Peyer's patch (tissue), 4 donors: ENCODE measurements at regions not wholly inside any gene's neighbourhood (a gene's known extent, or its start where the extent isn't known, plus 50 kb on each side); places are given as distances from the start of the nearest gene placed in this dataset.

Experiments
- DNase-seq, 3 donors: peaks; one replicate each; pipeline ENCODE4 v3.0.0-alpha.2; 2017 to 2019
- H3K27ac ChIP-seq, 4 donors: fragments of 200-600 bp; sonication (generic); one replicate each; pipeline ENCODE4 v1.5.1; 2016 to 2019
- H3K27me3 ChIP-seq, 2 donors: fragments of 200-600 bp; sonication (generic); one replicate each; pipeline ENCODE4 v1.5.1; 2019
- H3K36me3 ChIP-seq, 3 donors: fragments of 200-600 bp; sonication (generic); one replicate each; pipeline ENCODE4 v1.5.1; 2016 to 2019
- H3K4me1 ChIP-seq, 4 donors: fragments of 200-600 bp; sonication (generic); one replicate each; pipeline ENCODE4 v1.5.1; 2016 to 2019
- H3K4me3 ChIP-seq, 4 donors: fragments of 200-600 bp; sonication (generic); 1 replicate in 3 of 4; 2 replicates in 1 of 4; pipeline ENCODE4 v1.5.1; 2016 to 2019; ENCODE audit warnings: mild to moderate bottlenecking in 1 of 4
- H3K9me3 ChIP-seq, 4 donors: fragments of 200-600 bp; sonication (generic); one replicate each; pipeline ENCODE4 v1.5.1; 2016 to 2019; ENCODE audit warnings: mild to moderate bottlenecking in 1 of 4
- CTCF ChIP-seq, 6 experiments: fragments of 450-650 bp in 4 of 6; fragments of 200-600 bp in 2 of 6; sonication (generic) in 1 of 6; IDR thresholded peaks; one replicate each; pipeline ENCODE4 v1.5.1; 2017 to 2019; ENCODE audit warnings: antibody characterized with exemption in 6 of 6, mild to moderate bottlenecking in 3 of 6, moderate library complexity in 1 of 6
- POLR2A ChIP-seq, 2 donors: fragments of 450-650 bp; IDR thresholded peaks; one replicate each; pipeline ENCODE4 v1.5.1; 2017; ENCODE audit warnings: antibody characterized with exemption in 2 of 2, mild to moderate bottlenecking in 2 of 2, moderate library complexity in 2 of 2

GRCh38 chr6:18668994-18669393, 281.8 kb downstream of the RNF144B start:
- TF ChIP-seq POLR2A (IDR thresholded peaks at IDR 0.05) (no peak), CTCF (IDR thresholded peaks at IDR 0.05) (no peak)
- Histone ChIP-seq H3K4me3 (no peak overlapping the region), H3K27ac (no peak overlapping the region), H3K36me3 (no peaks in the 10 kb centered on the region), H3K27me3 (no peaks in the 10 kb centered on the region), H3K9me3 (no peaks in the 10 kb centered on the region), H3K4me1 (no peaks in the 10 kb centered on the region)
- DNase-seq = no peak

- no peak for TF ChIP-seq CTCF (IDR thresholded peaks at IDR 0.05)
- H3K27ac ChIP-seq = no peak overlapping the region
- no peak overlapping the region for H3K4me3 ChIP-seq
- no peaks in the 10 kb centered on the region for H3K9me3 ChIP-seq
- no peak for DNase-seq
- no peaks in the 10 kb centered on the region for H3K4me1 ChIP-seq
- H3K27me3 ChIP-seq = no peaks in the 10 kb centered on the region
- H3K36me3 ChIP-seq = no peaks in the 10 kb centered on the region
These were observed 285.7 kb downstream of the RNF144B start for GRCh38 chr6:18672852-18673251.

GRCh38 chr6:18674346-18674745, 287.2 kb downstream of the RNF144B start:
- no peak for TF ChIP-seq CTCF (IDR thresholded peaks at IDR 0.05)
- TF ChIP-seq POLR2A (IDR thresholded peaks at IDR 0.05) = no peak
- Histone ChIP-seq H3K27ac (no peak overlapping the region), H3K27me3 (no peaks in the 10 kb centered on the region)

GRCh38 chr6:18675881-18676280, 288.7 kb downstream of the RNF144B start:
- H3K36me3 ChIP-seq = no peaks in the 10 kb centered on the region
- no peak for TF ChIP-seq CTCF (IDR thresholded peaks at IDR 0.05)
- no peak for TF ChIP-seq POLR2A (IDR thresholded peaks at IDR 0.05)
- no peak overlapping the region for H3K27ac ChIP-seq
- no peaks in the 10 kb centered on the region for H3K9me3 ChIP-seq
- H3K27me3 ChIP-seq = no peaks in the 10 kb centered on the region
- H3K4me1 ChIP-seq = no peaks in the 10 kb centered on the region
- DNase-seq = no peak
- H3K4me3 ChIP-seq = no peak overlapping the region

More at GRCh38 chr6:18674346-18674745, 287.2 kb downstream of the RNF144B start:
- Histone ChIP-seq H3K36me3 (no peaks in the 10 kb centered on the region), H3K4me1 (no peaks in the 10 kb centered on the region), H3K4me3 (no peak overlapping the region), H3K9me3 (no peaks in the 10 kb centered on the region)
- no peak for DNase-seq

GRCh38 chr6:18676548-18676947, 289.4 kb downstream of the RNF144B start:
- DNase-seq = no peak
- TF ChIP-seq POLR2A (IDR thresholded peaks at IDR 0.05) = no peak
- TF ChIP-seq CTCF (IDR thresholded peaks at IDR 0.05) = no peak
- H3K4me3 ChIP-seq = no peak overlapping the region
- no peaks in the 10 kb centered on the region for H3K4me1 ChIP-seq
- no peak overlapping the region for H3K27ac ChIP-seq
- no peaks in the 10 kb centered on the region for H3K36me3 ChIP-seq
- no peaks in the 10 kb centered on the region for H3K9me3 ChIP-seq
- H3K27me3 ChIP-seq = no peaks in the 10 kb centered on the region

- Histone ChIP-seq H3K27me3 (no peaks in the 10 kb centered on the region), H3K9me3 (no peaks in the 10 kb centered on the region), H3K4me1 (no peaks in the 10 kb centered on the region), H3K4me3 (no peak overlapping the region), H3K36me3 (no peaks in the 10 kb centered on the region), H3K27ac (no peak overlapping the region)
- TF ChIP-seq POLR2A (IDR thresholded peaks at IDR 0.05) (no peak), CTCF (IDR thresholded peaks at IDR 0.05) (peak in 3 of 6 experiments; percentile 23 to 33 (median 31))
- DNase-seq = no peak
These were observed 293.7 kb downstream of the RNF144B start for GRCh38 chr6:18680842-18681241.
